Neuronal stem cell (in vitro differentiated cells): ENCODE measurements at regions not wholly inside any gene's neighbourhood (a gene's known extent, or its start where the extent isn't known, plus 50 kb on each side); places are given as distances from the start of the nearest gene placed in this dataset.
A peak's percentile ranks its signal among the peaks of the same experiment; 100 is the strongest.
"Not testable (repeated sequence)": the region's sequence is repeated elsewhere in the genome, so short reads cannot be mapped to it uniquely, and the experiment has no call there.

Experiments used
- DNase-seq: peaks from one replicate; pipeline ENCODE4 v3.0.0-alpha.2; 2013; ENCODE audit warnings: low spot score
- H2AFZ ChIP-seq: one replicate; pipeline ENCODE4 v1.6.1; 2013; ENCODE audit warnings: mild to moderate bottlenecking, low read length, inconsistent platforms
- H2AK5ac ChIP-seq: 2 replicates; pipeline ENCODE4 v1.6.1; 2013; ENCODE audit warnings: low read depth, mild to moderate bottlenecking, inconsistent platforms, low read length, moderate library complexity, mixed read lengths
- H2BK120ac ChIP-seq: 2 replicates; pipeline ENCODE4 v1.6.1; 2013; ENCODE audit warnings: low read depth, mild to moderate bottlenecking, inconsistent platforms, low read length, moderate library complexity, mixed read lengths
- H2BK12ac ChIP-seq: one replicate; pipeline ENCODE4 v1.6.1; 2013; ENCODE audit warnings: low read length, inconsistent platforms
- H2BK15ac ChIP-seq: 2 replicates; pipeline ENCODE4 v1.6.1; 2013; ENCODE audit warnings: mild to moderate bottlenecking, low read length, inconsistent platforms, mixed read lengths
- H2BK5ac ChIP-seq: one replicate; pipeline ENCODE4 v1.6.1; 2013; ENCODE audit warnings: inconsistent platforms, mild to moderate bottlenecking, low read length, moderate library complexity
- H3K14ac ChIP-seq: one replicate; pipeline ENCODE4 v1.6.1; 2013; ENCODE audit warnings: low read length, inconsistent platforms
- H3K18ac ChIP-seq: 2 replicates; pipeline ENCODE4 v1.6.1; 2013; ENCODE audit warnings: low read length, inconsistent platforms
- H3K23ac ChIP-seq: 2 replicates; pipeline ENCODE4 v1.6.1; 2013; ENCODE audit warnings: low read depth, mild to moderate bottlenecking, mixed read lengths, low read length, inconsistent platforms; ENCODE audit not compliant: poor library complexity
- H3K27ac ChIP-seq: replicated peaks from 3 replicates; pipeline ENCODE4 v1.5.1; 2013; ENCODE audit warnings: low read length, inconsistent platforms
- H3K27me3 ChIP-seq, 3 experiments: 2 replicates each; pipeline ENCODE4 v1.6.1; 2013; ENCODE audit warnings: low read length in 3 of 3, mild to moderate bottlenecking in 2 of 3, inconsistent platforms in 1 of 3, low read depth in 1 of 3, mixed read lengths in 1 of 3, moderate library complexity in 1 of 3; ENCODE audit not compliant: control insufficient read depth in 3 of 3, insufficient read depth in 3 of 3
- H3K36me3 ChIP-seq, 2 donors: replicated peaks in 1 of 2; 2 replicates each; pipeline ENCODE4 v1.6.1; 2013; ENCODE audit warnings: low read length in 2 of 2; ENCODE audit not compliant: control insufficient read depth in 2 of 2, insufficient read depth in 2 of 2
- H3K4ac ChIP-seq: 2 replicates; pipeline ENCODE4 v1.6.1; 2013; ENCODE audit warnings: inconsistent platforms, mild to moderate bottlenecking, low read length, moderate library complexity
- H3K4me1 ChIP-seq, 2 donors: 1 replicate in 1 of 2; 2 replicates in 1 of 2; pipeline ENCODE4 v1.6.1; 2013; ENCODE audit warnings: low read length in 2 of 2, low read depth in 1 of 2; ENCODE audit not compliant: control insufficient read depth in 2 of 2, insufficient read depth in 1 of 2
- H3K4me2 ChIP-seq: one replicate; pipeline ENCODE4 v1.6.1; 2013; ENCODE audit warnings: mild to moderate bottlenecking, low read length, inconsistent platforms; ENCODE audit not compliant: insufficient read depth, poor library complexity, severe bottlenecking
- H3K4me3 ChIP-seq, 2 donors: 2 replicates each; pipeline ENCODE4 v1.5.1; 2013; ENCODE audit warnings: low read length in 2 of 2, mild to moderate bottlenecking in 2 of 2, inconsistent platforms in 1 of 2, moderate library complexity in 1 of 2
- H3K79me1 ChIP-seq: one replicate; pipeline ENCODE4 v1.6.1; 2013; ENCODE audit warnings: low read depth, mild to moderate bottlenecking, inconsistent platforms, low read length, moderate library complexity
- H3K9ac ChIP-seq: one replicate; pipeline ENCODE4 v1.6.1; 2013; ENCODE audit warnings: mild to moderate bottlenecking, low read depth, low read length, inconsistent platforms; ENCODE audit not compliant: poor library complexity
- H3K9me3 ChIP-seq, 2 donors: replicated peaks in 1 of 2; 2 replicates each; pipeline versions ENCODE3 to v1.6.1; 2013; ENCODE audit warnings: low read length in 2 of 2, mild to moderate bottlenecking in 2 of 2, inconsistent platforms in 1 of 2, low read depth in 1 of 2, mixed read lengths in 1 of 2, moderate library complexity in 1 of 2; ENCODE audit not compliant: control insufficient read depth in 2 of 2, insufficient read depth in 1 of 2
- H4K8ac ChIP-seq: one replicate; pipeline ENCODE4 v1.6.1; 2013; ENCODE audit warnings: low read depth, mild to moderate bottlenecking, inconsistent platforms, low read length, moderate library complexity
- H4K91ac ChIP-seq: one replicate; pipeline ENCODE4 v1.6.1; 2013; ENCODE audit warnings: low read length, low read depth, mild to moderate bottlenecking, inconsistent platforms; ENCODE audit not compliant: poor library complexity
- WGBS, 2 donors: extraction: QIAGEN DNeasy Blood & Tissue Kit; methylation state at CpG; one replicate each; pipeline ENCODE4 v1.1.7; 2013; ENCODE audit warnings: missing lambda C conversion rate in 2 of 2, mixed read lengths in 1 of 2; ENCODE audit not compliant: insufficient read length in 2 of 2, insufficient replicate concordance in 1 of 2; ENCODE audit errors: extremely low coverage in 2 of 2; 5-methylcytosine and 5-hydroxymethylcytosine counted together

DNA sequence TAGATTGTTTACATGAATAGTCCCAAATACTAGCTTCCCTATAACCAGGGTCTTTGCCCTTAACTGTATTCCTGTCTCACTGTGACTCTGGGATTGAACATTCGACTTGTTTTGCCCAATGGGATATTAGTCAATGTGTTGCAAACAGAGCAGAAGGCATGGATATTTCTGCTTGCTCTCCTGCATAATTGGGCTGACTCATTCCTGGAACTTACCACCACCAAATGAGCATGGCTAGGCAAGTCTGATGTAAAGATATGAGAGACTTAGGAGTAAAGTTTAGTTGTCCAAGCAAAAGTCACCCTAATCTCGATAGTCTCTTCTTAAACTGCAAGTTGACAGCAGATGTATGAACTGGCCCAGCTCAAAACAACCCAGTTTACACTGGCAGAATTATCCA lies 273.5 kb upstream of the CCNG1 start:
- Histone ChIP-seq H3K14ac (no peak overlapping the region), H3K27me3 (no peaks in the 10 kb centered on the region), H3K23ac (no peak overlapping the region), H2AFZ (no peak overlapping the region), H2BK120ac (no peak overlapping the region), H2BK12ac (no peak overlapping the region), H3K4me2 (no peak overlapping the region), H3K9me3 (peaks cover 0 to 1% of the 10 kb centered on the region in 2 donors), H4K91ac (no peak overlapping the region), H4K8ac (no peak overlapping the region), H3K79me1 (peaks cover 2% of the 10 kb centered on the region), H3K27ac (no peak overlapping the region), H3K18ac (no peak overlapping the region), H3K4ac (no peak overlapping the region), H3K36me3 (no peaks in the 10 kb centered on the region), H3K4me3 (no peak overlapping the region), H3K9ac (no peak overlapping the region), H2AK5ac (no peak overlapping the region), H3K4me1 (no peaks in the 10 kb centered on the region), H2BK15ac (no peak overlapping the region), H2BK5ac (no peak overlapping the region)
- DNase-seq = no peak
- no CpG with 5 or more reads among the region's 2 CpGs for WGBS, 2 donors

DNA sequence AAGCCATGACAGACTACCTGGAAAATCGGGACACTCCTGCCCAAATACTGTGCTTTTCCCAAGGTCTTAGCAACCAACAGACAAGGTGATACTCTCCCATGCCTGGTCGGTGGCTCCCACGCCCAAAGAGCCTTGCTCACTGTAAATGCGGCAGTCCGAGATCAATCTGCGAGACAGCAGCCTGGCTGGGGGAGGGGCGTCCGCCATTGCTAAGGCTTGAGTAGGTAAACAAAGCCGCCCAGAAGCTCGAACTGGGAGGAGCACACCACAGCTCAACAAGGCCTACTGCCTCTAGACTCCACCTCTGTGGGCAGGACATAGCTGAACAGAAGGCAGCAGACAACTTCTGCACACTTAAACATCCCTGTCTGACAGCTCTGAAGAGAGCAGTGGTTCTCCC lies 272.1 kb upstream of the CCNG1 start:
- H3K23ac ChIP-seq = no peak overlapping the region
- no peak overlapping the region for H3K4me2 ChIP-seq
- no peak overlapping the region for H2AFZ ChIP-seq
- H2BK5ac ChIP-seq = no peak overlapping the region
- no peak overlapping the region for H2BK15ac ChIP-seq
- WGBS, 2 donors = no CpG with 5 or more reads among the region's 10 CpGs
- H2BK12ac ChIP-seq = no peak overlapping the region
- no peaks in the 10 kb centered on the region for H3K27me3 ChIP-seq
- no peak overlapping the region for H3K14ac ChIP-seq
- no peaks in the 10 kb centered on the region for H3K4me1 ChIP-seq
- no peak for DNase-seq
- H3K9me3 ChIP-seq = peaks cover 0 to 1% of the 10 kb centered on the region in 2 donors
- H2AK5ac ChIP-seq = no peak overlapping the region
- H3K36me3 ChIP-seq = no peaks in the 10 kb centered on the region
- H3K18ac ChIP-seq = no peak overlapping the region
- peak overlapping the region; percentile 66 for H3K4ac ChIP-seq
- H2BK120ac ChIP-seq = no peak overlapping the region
- no peak overlapping the region for H3K27ac ChIP-seq
- no peak overlapping the region for H3K9ac ChIP-seq
- H3K79me1 ChIP-seq = peaks cover 2% of the 10 kb centered on the region
- no peak overlapping the region for H4K91ac ChIP-seq
- no peak overlapping the region for H4K8ac ChIP-seq
- no peak overlapping the region for H3K4me3 ChIP-seq

DNA sequence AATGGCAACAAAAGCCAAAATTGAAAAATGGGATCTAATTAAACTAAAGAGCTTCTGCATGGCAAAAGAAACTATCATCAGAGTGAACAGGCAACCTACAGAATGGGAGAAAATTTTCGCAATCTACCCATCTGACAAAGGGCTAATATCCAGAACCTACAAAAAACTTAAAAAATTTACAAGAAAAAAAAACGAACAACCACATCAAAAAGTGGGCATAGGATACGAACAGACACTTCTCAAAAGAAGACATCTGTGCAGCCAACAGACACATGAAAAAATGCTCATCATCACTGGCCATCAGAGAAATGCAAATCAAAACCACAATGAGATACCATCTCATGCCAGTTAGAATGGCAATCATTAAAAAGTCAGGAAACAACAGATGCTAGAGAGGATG lies 267.2 kb upstream of the CCNG1 start:
- H2BK5ac ChIP-seq, H4K91ac ChIP-seq, H3K4ac ChIP-seq, H2BK15ac ChIP-seq, H3K79me1 ChIP-seq, H2BK12ac ChIP-seq, H3K4me1 ChIP-seq, DNase-seq, H2AFZ ChIP-seq, H3K4me2 ChIP-seq, H2BK120ac ChIP-seq, H3K9me3 ChIP-seq, H3K36me3 ChIP-seq, H3K27ac ChIP-seq, H3K27me3 ChIP-seq, H3K14ac ChIP-seq, H3K18ac ChIP-seq, H3K9ac ChIP-seq, H2AK5ac ChIP-seq, H4K8ac ChIP-seq, H3K23ac ChIP-seq, H3K4me3 ChIP-seq: not testable (repeated sequence)
- WGBS, 2 donors = no CpG with 5 or more reads among the region's 3 CpGs

DNA sequence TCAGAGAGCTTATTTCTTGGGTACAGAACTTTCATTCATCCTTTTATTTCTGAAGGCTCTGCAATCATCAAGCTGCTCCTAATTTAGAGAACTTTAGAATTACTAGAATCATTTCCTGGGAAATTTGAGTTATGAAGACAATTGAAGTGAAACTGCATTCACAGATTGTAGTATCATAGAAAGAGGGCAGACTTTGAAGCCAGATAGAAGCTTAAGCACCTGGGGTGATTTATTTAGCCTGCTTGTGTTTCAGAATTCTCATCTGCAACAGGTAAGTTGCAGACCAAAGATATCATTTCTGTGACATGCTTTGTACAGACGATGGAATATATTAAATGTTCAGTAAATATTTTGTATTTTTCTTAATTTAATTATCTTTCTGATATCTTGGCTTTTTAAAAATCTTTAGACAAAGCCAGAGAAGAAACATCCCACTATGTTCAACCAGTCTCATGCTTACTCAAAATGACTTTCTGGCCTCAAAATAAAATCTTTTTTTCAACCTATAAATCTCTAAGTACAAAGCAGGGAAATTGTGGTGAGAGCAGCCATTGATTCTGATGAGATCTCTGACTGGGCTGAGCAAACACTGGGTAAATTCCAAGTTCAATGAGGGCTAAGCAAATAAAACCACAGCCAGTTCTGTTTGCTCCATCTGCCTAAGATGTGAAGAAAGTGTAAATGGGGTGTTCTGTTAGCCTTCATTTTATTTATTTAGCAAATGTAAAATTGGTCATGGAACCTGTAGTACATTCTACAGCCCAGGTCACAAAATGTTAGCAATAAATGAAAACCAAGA lies 264.7 kb upstream of the CCNG1 start:
- Histone ChIP-seq H3K79me1 (no peaks in the 10 kb centered on the region), H3K4me1 (no peaks in the 10 kb centered on the region), H3K36me3 (no peaks in the 10 kb centered on the region), H2BK5ac (no peak overlapping the region), H3K14ac (no peak overlapping the region), H2BK15ac (no peak overlapping the region), H4K8ac (no peak overlapping the region), H2AFZ (no peak overlapping the region), H4K91ac (no peak overlapping the region), H3K9ac (no peak overlapping the region), H3K4ac (no peak overlapping the region), H2AK5ac (no peak overlapping the region), H3K4me2 (no peak overlapping the region), H2BK120ac (no peak overlapping the region), H3K27me3 (no peaks in the 10 kb centered on the region), H3K18ac (no peak overlapping the region), H3K9me3 (no peaks in the 10 kb centered on the region), H3K23ac (no peak overlapping the region), H2BK12ac (no peak overlapping the region), H3K27ac (no peak overlapping the region), H3K4me3 (no peak overlapping the region)
- DNase-seq = no peak
- WGBS, 2 donors = no CpG with 5 or more reads among the region's 1 CpG
